ENCODE measurements at regions not wholly inside any gene's neighbourhood (a gene's known extent, or its start where the extent isn't known, plus 50 kb on each side); places are given as distances from the start of the nearest gene placed in this dataset.

DNA sequence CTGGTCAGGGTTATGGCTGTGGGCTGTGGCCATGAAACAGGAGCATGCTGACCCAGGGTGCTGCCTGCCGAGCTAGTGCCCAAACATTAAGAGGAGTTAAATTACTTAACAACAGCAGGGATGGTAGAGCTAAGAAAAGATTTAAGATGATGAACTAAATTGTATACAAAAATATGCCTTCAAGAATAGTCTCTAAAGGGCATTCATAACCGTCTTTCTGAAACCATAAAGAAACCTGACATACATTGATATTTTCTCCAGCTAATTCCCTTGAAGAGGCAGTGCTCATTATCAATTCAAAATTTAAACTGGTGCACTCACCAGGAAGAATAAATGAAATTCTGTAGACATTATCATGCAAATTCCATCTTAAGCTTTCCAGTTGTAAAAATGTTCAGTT, 265.8 kb upstream of the TAC1 start:
- no peak for ATAC-seq
- no peak for DNase-seq (ENCODE audit: low spot score)

DNA sequence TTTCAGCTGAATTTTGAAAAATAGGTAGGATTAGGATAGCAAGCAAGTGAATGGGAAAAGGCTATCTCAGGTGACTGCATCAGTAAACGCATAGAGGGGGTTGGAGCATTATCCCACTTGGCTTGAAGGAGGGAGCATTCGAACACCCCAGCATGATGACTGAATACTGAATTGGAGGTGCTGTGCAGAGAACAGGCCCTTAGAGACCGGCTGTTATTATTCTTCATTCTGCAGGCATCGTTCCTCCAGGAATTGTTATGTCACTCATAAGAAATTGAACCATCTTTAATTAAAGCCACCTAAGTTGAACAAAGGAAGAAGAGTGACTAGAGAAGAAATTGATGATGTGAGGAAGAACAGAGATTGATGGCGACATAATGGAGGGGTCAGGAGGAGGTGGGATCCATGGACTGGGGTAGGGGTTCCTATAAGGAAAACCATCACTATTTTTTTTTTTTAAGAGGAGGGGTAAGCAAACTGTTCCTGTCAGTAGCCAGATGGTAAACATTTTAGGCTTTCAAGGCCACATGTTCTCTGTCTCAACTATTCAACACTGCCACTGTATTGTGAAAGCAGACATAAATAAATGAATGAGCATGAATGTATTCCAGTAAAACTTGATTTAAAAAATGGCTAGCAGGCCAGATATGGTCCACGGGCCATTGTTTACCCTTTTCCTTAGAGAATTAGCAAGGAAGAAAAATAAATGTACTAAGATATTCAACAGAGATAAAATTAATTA, 264.7 kb upstream of the TAC1 start:
- DNase-seq (ENCODE audit: low spot score): no peak
- no peak for ATAC-seq

DNA sequence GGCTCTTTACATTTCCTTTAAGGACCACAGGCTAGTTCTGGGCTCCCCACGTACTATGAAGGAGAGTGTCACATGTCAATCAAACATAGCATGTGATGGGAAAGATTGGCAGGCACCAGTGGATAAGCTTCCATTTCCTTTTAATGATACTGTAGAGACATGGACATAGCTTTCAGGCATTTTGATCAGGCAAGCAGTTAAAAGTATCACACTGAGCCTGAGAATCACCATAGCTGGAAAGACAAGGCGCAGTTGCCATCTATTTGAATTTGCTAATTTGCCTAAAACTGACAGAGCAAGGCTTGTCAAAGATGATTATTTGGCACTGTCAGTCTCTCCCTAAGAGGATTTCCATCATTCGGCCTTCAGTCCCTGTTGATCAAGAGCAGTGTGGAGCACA, 263.4 kb upstream of the TAC1 start:
- DNase-seq (ENCODE audit: low spot score) (no peak), ATAC-seq (no peak)

DNA sequence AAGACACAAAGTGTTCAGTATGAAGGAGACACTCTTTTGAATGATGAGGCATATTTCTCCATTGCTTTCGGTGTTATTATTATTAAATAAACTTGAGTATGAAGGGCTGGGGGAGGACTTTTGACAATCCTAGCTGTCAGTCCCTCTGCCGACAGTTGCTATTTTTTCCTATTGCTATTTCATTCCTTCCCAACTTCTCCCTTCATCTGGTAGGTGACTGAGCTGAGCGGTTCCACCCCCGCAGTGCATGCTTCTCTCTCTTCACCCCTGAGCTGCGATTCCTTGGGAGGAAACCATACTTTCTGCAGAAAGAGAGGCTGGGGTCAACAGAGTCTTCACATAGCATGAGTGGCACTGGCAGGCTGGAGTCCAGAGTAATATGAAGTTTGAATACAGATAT, 261.2 kb upstream of the TAC1 start:
- DNase-seq (ENCODE audit: low spot score) (no peak), ATAC-seq (no peak)

DNA sequence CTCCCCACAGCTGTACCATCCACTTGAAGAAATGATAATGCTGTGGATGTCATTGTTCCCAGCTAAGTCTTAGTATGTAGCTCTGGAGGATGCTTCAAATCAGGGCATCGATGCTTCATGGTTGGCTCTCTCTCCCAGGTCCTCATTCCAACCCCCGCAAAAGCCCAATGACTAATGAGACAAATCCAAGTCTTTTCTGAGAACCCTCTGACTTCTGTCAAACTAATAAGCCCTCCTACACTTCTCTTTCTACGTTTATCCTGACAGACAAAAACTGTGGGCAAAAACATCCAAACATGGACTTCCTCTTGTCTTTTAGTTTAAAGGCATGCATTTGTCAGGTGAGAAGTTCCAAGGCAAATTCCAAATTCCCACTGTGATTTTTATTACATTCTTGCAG, 260.4 kb upstream of the TAC1 start:
- DNase-seq (ENCODE audit: low spot score): no peak
- ATAC-seq: no peak

DNA sequence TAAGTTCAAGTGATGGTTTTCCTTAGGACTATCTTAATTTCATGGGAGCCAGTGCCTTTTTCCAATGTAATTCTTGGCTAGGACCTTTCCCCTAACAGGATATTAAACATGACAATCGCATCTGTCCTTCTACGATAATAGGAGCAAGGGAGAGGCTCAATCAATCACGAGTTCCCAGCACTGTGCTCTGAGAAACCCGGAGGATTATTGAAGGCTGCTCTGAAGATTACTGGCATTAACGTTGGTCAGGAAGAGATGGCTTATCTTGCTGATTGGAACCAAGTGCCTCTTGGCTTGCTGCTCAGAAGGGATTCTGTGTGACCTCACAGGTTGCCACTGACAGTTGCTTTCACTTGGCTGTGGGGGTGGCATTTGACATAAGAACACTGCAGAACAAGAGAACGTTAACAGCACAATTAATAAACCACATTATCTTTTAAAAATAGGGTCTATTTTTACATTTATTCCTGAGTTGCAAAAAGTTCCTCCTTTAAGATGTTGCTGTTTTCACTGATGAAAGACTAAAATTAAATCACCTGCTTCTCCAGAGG, 252.1 kb upstream of the TAC1 start:
- no peak for DNase-seq (ENCODE audit: low spot score)
- ATAC-seq: no peak

DNA sequence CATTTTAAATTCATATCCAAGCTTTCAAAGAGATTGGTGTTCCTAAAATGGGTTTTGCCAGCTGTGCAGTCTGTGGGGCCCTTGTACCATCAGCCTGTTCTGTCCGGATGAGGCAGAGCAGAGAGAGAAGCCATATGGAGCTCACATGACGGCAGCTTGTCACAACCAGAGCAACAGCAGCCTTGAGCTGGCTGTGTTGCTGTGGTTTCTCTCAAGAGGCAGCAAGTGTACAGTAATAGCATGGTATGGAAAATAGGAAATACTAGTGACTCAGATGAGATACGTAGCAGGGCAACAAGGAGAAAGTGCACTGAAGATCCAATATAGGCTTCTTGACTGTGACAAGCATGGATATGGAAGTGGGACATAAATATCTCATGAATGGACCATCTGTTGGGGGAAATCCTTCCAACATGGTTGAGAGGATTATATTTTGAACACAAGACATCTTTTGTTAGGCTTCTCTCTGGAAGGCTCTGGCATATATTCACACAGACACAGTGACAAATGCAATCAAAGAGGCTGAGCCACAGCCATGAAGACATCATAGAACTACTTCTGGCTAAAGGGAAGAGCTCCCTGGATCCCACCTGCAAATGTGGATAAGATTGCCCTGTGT, 251.0 kb upstream of the TAC1 start:
- ATAC-seq (no peak), DNase-seq (ENCODE audit: low spot score) (no peak)

DNA sequence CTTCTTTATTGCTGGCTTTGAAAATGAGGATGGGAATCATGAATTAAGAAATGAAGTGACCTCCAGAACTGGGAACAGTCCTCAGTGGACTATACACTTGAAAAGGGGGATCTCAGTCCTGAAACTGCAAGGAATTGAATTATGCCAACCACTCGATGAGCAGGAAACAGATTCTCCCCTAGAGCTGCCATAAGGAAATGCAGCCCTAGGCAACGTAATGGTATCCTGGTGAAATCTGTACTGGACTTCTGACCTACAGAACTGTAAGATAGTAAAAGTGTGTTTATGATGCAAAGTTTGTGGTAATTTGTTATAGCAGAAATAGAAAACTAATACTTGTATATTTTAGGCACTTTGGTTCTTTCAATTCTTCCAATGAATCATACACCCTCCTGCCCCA, 236.4 kb upstream of the TAC1 start:
- ATAC-seq: no peak

DNA sequence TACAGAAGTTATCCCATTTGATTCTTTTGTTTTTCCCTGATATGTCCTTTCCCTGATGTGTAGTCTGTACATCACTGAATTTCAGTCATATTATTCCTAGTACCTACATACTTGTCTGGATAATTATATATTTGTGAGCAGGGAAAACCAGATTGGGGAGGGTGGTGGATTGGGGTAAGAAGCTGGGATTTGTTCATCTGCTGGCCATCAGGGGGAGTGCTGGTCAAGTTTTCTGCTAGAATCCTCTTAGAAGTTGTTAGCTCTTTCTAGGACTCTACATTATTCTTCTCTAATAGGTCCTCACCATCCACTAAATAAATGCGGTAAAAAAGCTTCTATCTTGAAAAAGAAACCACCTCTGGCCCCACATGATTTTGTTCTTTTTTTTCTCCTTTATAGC, 232.7 kb upstream of the TAC1 start:
- DNase-seq (ENCODE audit: low spot score) (no peak), ATAC-seq (peak; percentile 83)

More for the DNA sequence above, 236.4 kb upstream of the TAC1 start:
- DNase-seq (ENCODE audit: low spot score): no peak

DNA sequence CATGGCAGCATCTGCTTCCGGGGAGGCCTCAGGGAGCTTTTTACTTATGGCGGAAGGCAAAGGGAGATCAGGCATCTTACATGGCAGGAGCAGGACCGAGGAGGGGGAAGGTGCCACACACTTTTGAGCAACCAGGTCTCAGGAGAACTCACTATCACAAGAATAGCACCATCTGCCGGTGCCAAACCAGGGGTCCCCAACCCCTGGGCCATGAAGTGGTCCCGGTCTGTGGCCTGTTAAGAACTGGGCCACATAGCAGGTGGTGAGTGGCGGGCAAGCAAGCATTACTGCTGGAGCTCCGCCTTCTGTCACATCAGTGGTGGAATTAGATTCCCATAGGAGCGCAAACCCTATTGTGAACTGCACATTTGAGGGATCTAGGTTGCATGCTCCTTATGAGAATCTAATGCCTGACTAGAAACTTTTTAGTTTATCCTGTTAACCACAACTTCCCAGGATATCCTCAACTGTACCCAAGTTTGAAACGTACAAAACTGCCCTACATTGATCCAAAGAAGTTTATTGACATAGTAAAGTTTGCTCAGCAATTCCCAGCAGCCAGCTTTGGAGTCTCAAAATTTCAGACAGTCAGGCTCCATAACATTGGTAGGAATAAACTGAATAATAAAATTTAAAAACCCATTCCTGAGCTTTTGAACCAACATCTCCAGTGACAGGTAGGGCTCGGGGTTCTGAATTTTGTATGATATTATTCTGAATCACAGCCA, 228.4 kb upstream of the TAC1 start:
- DNase-seq (ENCODE audit: low spot score): no peak
- peak; percentile 57 for ATAC-seq

DNA sequence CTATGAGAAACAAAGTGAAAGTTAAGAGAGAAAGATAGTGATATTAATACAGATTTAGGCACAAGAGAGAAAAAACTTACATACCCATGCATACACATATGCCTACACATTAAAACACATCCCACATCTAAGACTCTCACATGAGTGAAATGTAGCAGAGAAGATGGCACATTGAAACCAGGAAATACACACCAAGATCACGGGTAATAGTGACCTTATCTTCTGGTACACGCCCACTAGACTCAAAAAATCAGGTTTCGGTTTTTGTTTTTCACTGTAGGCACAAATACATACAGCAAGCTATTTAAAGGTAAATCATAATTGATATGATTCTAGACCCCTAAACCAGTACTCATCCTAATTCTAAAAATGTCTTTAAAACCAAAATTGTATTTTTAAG, 225.2 kb upstream of the TAC1 start:
- ATAC-seq: no peak
- no peak for DNase-seq (ENCODE audit: low spot score)

DNA sequence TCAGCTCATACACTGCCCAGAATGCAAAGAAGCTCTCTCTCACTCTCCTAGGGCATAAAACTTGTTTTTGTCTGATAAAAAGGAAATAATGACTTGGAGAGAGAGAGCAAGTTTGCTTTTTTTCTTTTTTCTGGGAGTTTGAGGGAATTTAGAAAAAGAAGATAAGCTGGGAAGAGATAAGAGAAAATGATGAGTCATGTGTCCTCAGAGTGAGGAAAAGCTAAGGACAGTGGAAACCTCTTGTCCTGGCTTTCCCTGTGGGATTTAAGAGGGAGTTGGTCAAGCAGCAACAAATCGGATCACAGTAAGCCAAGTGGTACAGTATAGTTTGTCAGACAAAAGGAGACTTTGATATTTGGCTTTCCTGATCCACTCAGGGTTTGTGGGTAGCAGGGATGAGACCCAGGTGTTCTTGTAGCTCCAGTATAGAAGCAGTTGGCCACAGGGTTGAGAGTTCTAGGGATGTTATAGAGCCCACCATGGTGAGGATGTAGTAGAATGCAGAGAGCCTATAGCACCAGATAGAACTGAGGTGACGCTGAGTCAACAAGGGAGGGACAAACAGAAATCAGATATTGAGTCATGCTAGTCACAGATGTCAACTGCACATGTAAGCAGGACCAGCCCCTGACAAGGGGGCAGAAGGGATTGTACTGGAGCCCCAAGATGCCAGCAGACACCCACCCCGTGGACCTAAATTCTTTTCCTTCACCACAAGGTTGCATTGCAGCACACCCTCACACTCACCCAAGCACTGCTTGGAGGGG, 219.3 kb upstream of the TAC1 start:
- DNase-seq (ENCODE audit: low spot score) (no peak), ATAC-seq (no peak)

DNA sequence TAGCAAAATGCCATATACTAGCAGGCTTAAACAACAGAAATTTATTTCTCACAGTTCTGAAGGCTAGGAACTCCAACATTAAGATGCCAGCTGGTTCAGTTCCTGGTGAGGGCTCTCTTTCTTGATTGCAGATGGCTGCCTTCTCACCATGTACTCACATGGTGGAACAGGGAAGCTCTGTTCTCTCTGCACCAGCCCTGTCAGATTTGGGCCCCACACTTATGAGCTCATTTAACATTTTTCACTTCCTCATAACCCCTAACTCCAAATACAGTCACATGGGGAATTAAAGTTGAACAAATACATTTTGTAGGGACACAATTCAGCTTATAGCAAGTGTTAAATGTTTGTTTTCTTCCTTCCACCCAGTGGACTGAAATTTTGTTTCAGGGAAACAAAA, 218.6 kb upstream of the TAC1 start:
- ATAC-seq: no peak

DNA sequence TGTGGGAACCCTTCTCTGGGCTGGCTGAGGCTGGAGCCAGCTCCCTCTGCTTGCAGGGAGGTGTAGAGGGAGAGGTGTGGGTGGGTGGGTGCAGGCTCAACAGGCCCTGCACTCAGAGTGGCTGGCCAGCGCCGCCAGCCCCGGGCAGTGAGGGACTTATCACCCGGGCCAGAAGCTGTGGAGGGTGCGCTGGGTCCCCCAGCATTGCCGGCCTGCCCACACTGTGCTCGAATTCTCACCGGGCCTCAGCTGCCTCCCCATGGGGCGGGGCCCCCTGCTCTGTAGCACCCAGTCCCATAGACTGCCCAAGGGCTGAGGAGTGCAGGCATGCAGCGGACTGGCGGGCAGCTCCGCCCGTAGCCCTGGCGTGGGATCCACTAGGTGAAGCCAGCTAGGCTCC, 190.7 kb upstream of the TAC1 start:
- no peak for DNase-seq (ENCODE audit: low spot score)
- no peak for ATAC-seq

More for the DNA sequence above, 218.6 kb upstream of the TAC1 start:
- DNase-seq (ENCODE audit: low spot score): no peak

DNA sequence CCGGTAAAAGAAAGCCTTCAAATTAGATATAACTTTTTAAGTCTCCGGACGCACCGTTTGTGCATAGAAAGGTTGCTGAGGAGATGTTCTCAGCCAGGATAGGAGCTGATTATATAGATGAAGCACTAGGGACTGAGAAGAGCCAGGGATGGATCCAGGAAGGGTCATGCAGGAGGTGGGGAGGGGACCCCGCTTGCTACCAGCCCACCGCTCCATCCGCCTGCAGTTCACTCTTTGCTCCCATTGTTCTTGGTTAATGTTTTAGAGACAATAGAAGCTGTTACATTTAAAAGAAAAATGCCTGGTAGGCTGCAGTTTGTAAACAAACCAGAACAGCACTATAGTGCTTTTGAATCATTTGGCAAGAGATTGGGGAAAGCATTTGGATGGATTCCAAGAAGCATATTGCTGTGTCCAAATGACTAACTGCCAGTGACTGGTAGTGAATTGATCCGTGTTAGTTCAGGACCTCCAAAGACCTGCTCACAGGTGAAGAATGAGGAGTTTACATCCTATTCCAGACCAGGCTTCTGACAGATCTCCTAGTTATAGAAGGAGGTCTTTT, 175.9 kb upstream of the TAC1 start:
- DNase-seq (ENCODE audit: low spot score) (no peak), ATAC-seq (peak; percentile 68)

DNA sequence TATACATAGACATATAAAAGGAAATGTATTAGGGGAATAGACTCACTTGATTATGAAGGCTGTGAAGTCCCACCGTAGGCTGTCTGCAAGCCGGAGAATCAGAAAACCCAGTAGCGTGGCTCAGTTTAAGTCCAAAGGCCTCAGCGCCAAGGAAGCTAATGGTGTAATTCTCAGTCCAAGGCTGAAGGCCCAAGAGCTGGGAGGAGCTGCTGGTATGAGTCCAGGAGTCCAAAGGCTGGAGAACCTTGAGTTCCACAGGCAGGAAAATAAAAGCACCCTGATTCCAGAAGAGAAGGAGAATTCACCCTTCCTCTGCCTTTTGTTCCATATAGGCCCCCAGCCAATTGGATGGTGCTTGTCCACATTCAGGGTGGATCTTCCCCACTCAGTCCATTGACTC, 166.2 kb upstream of the TAC1 start:
- ATAC-seq: peak; percentile 16
- no peak for DNase-seq (ENCODE audit: low spot score)

DNA sequence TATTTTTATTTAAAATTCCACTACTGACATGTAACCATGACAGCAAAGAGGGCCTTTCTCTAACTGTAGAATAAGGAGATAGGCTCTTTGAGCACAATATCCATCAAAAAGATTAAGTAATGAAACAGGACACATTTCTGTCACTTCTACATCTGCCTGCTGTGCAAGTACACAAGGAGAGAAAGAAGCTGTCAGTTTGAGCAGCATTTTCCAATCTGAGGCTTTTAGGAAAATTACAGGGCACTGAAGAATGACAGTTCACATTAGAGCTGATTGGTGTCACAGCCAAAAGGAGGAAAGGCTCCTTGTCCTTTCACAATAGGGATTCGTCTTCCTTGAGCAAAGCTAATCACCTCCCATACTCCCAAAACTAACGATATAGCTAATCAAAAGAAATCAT, 158.8 kb upstream of the TAC1 start:
- ATAC-seq (no peak), DNase-seq (ENCODE audit: low spot score) (no peak)

DNA sequence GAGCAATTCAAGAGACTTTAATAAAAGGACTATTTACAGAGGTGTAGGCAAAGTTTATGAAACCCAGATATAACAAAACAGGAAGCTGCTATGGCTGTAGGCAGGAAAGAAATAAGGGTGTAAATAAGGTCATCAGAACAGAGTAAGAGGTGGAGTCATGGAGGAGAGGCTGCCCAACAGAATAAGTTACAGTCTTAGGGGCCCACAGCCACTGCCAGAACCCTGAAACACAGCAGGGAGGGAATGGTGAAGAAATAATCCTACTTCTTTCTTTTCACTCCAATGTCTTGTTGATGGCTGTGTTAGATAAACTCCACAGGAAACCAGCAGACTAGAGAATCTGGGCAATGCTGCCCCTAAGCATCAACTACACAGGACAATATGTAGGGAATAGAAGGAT, 155.8 kb upstream of the TAC1 start:
- no peak for ATAC-seq

DNA sequence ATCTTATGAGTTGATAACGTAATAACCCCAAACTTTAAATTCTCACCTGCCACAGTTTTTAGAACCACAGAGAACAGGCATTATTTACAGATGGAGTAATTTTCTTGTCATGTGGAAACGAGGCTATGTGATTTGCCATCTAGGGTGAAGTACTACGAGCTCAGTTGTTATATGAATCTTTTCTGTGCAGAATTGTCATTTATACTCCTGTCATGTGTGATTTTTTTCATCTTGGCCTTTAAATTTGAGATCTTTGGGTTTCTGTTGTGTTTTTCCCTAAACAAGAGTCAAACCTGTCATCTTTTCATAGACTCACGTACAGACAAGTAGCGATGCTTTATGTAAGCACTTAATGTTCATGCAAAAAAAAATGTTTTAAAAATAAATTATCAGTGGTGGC, 153.7 kb upstream of the TAC1 start:
- DNase-seq (ENCODE audit: low spot score): no peak
- ATAC-seq: no peak

More for the DNA sequence above, 155.8 kb upstream of the TAC1 start:
- DNase-seq (ENCODE audit: low spot score): no peak

DNA sequence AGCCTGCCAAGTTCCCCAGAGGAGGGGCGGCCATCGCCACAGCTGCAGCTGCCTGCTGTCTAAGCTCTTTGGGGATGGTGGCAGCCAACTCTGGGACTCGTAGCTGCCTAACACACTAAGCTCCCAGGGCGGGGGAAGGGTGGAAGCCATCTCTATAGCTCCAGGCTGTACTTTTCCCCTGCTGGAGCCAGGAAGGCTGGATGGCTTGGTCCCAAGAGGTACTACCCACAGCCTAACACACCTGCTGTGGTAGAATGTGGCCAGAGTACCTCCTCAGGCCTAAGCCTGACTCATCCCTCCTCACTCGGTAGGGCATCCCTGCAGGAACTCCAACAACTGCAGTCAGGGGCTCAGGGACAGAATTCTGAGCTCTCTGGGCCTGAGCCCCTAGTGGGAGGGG, 151.7 kb upstream of the TAC1 start:
- DNase-seq (ENCODE audit: low spot score): no peak
- no peak for ATAC-seq

DNA sequence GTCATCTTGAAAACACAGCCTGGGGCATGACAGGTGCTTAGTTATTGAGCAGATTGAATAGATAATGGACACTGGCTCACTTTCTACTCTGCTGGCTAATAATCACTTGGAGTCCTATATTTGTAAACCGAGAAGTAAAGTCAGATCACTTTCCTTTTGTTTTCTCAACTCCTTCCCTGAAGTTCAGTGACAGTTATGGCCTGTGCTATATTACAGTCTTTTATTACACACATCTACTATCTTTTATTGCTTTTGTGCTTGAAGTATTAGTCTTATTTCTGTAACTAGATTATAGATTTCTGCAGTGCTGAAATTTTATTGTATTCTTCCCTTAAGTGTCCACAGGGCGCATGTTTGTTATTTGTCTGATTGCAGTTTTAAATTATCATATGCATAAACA, 136.4 kb upstream of the TAC1 start:
- DNase-seq (ENCODE audit: low spot score): no peak
- no peak for ATAC-seq
